PC-9 (cell line): ENCODE measurements at regions not wholly inside any gene's neighbourhood (a gene's known extent, or its start where the extent isn't known, plus 50 kb on each side); places are given as distances from the start of the nearest gene placed in this dataset.

ENCODE experiments used
- EZH2 ChIP-seq: fragments of 200-600 bp; sonication (generic); IDR thresholded peaks from 2 replicates; pipeline ENCODE4 v1.8.0; 2017; ENCODE audit warnings: antibody characterized with exemption, low read depth
- TF ChIP-seq, protein P1 (sequence below): fragments of 200-600 bp; sonication (generic); conservative IDR thresholded peaks from 2 replicates; pipeline ENCODE4 v1.6.1; 2017; ENCODE audit warnings: mixed run types, antibody characterized with exemption, mild to moderate bottlenecking, moderate library complexity

DNA sequence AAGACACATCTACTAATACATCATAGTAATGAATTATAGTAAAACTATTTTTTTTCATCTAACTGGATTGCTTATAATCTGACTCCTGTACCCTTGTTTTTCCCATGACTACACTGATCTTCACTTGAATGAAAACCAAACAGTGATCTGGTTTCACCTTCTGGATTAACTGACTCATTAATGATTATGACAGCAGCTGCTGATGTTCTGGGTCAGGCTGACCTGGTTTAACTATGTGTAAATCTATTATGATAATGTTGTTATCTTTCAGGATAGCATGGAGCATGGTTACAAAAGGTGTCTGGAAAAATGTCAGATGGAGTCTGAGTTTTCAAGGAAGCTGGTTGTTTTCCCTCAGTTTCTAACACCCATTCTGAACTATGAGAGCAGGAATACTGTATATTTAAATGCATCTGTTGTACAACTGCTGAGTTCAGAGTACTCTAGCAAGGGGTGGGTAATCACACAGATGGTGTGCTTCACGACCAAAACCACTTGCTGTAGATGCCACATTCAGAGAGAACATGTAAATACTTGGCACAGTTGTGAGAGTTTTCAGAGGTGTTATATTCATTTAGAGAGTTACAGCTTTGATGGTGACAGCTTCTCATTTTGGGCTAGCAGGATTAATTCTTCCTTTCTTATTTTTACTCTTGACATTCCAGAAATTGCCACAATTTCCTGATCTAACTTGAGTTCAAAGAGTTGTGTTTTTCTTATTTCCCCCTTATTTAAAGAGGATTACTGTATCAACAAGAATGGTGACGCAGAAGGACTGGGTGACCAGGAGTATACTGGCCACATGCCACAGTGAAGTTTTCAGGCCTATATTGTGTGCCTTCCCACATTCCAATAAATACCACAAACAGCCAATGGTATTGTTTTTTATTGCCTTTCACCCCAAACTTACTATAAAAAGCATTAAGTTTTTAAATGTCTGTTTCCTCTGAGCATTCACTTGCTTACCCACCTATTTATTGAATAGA is 249.7 kb upstream of the TET2 start:
- TF ChIP-seq, protein P1, sequence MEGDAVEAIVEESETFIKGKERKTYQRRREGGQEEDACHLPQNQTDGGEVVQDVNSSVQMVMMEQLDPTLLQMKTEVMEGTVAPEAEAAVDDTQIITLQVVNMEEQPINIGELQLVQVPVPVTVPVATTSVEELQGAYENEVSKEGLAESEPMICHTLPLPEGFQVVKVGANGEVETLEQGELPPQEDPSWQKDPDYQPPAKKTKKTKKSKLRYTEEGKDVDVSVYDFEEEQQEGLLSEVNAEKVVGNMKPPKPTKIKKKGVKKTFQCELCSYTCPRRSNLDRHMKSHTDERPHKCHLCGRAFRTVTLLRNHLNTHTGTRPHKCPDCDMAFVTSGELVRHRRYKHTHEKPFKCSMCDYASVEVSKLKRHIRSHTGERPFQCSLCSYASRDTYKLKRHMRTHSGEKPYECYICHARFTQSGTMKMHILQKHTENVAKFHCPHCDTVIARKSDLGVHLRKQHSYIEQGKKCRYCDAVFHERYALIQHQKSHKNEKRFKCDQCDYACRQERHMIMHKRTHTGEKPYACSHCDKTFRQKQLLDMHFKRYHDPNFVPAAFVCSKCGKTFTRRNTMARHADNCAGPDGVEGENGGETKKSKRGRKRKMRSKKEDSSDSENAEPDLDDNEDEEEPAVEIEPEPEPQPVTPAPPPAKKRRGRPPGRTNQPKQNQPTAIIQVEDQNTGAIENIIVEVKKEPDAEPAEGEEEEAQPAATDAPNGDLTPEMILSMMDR: no peak
- no peak for TF ChIP-seq EZH2
